MG63 (cell line): ENCODE measurements at regions not wholly inside any gene's neighbourhood (a gene's known extent, or its start where the extent isn't known, plus 50 kb on each side); places are given as distances from the start of the nearest gene placed in this dataset.
A peak's percentile ranks its signal among the peaks of the same experiment; 100 is the strongest.
"Not testable (repeated sequence)": the region's sequence is repeated elsewhere in the genome, so short reads cannot be mapped to it uniquely, and the experiment has no call there.

Source experiments
- DNase-seq: peaks from one replicate; pipeline ENCODE4 v3.0.0-alpha.2; 2020
- H3K27me3 ChIP-seq: fragments of 250-450 bp; sonication (Bioruptor Pico); 2 replicates; pipeline ENCODE4 v1.5.1; 2020; ENCODE audit warnings: mild to moderate bottlenecking, moderate library complexity
- H3K36me3 ChIP-seq: fragments of 250-450 bp; sonication (Bioruptor Pico); 2 replicates; pipeline ENCODE4 v1.5.1; 2020; ENCODE audit warnings: mild to moderate bottlenecking, moderate library complexity
- H3K4me3 ChIP-seq: fragments of 250-450 bp; sonication (Bioruptor Pico); 2 replicates; pipeline ENCODE4 v1.5.1; 2020; ENCODE audit warnings: mild to moderate bottlenecking, moderate library complexity
- H3K9me3 ChIP-seq: fragments of 250-450 bp; sonication (Bioruptor Pico); 2 replicates; pipeline ENCODE4 v1.5.1; 2020; ENCODE audit warnings: mild to moderate bottlenecking, moderate library complexity

GRCh38 chr2:160612266-160612856, 118.8 kb upstream of the RBMS1 start:
- peaks cover 13% of the 10 kb centered on the region for H3K9me3 ChIP-seq
- H3K4me3 ChIP-seq, result no peak overlapping the region
- DNase-seq, result no peak
- no peaks in the 10 kb centered on the region for H3K36me3 ChIP-seq
- H3K27me3 ChIP-seq, result no peaks in the 10 kb centered on the region

- peaks cover 13% of the 10 kb centered on the region for H3K9me3 ChIP-seq
- H3K27me3 ChIP-seq, result no peaks in the 10 kb centered on the region
- H3K4me3 ChIP-seq, result no peak overlapping the region
- no peak for DNase-seq
- H3K36me3 ChIP-seq, result no peaks in the 10 kb centered on the region
Observed at GRCh38 chr2:160613466-160614153, 120.0 kb upstream of the RBMS1 start.

DNA sequence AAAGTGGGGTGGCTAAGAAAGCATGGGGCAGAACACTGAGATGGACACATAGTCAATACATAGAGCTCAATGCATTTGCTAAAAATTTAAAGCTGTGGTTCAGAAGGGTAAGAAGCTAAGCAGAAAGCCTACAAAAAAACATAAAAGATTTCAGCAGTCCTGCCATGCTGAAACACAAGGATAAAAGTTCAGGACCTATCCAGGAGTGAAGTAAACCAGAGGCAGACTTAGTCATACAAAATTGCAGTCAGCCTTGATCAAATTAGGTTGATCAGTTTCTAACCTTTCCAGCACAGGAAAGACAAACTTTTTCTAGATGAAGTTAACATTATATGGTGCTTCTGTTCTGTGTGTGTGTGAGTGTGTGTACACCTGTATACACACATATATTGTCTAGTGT, 120.8 kb upstream of the RBMS1 start:
- peaks cover 13% of the 10 kb centered on the region for H3K9me3 ChIP-seq
- H3K27me3 ChIP-seq, result no peaks in the 10 kb centered on the region
- no peak overlapping the region for H3K4me3 ChIP-seq
- H3K36me3 ChIP-seq, result no peaks in the 10 kb centered on the region
- no peak for DNase-seq

GRCh38 chr2:160615706-160616105, 122.1 kb upstream of the RBMS1 start:
- Histone ChIP-seq H3K36me3 (no peaks in the 10 kb centered on the region), H3K9me3 (peaks cover 13% of the 10 kb centered on the region), H3K27me3 (no peaks in the 10 kb centered on the region), H3K4me3 (no peak overlapping the region)
- no peak for DNase-seq

- H3K4me3 ChIP-seq, result no peak overlapping the region
- H3K36me3 ChIP-seq, result no peaks in the 10 kb centered on the region
- H3K9me3 ChIP-seq, result peaks cover 13% of the 10 kb centered on the region
- no peaks in the 10 kb centered on the region for H3K27me3 ChIP-seq
- DNase-seq, result no peak
Observed at GRCh38 chr2:160616149-160616548, 122.5 kb upstream of the RBMS1 start.

GRCh38 chr2:160621748-160622147, 128.1 kb upstream of the RBMS1 start:
- Histone ChIP-seq H3K27me3 (no peaks in the 10 kb centered on the region), H3K4me3 (no peak overlapping the region), H3K9me3 (no peaks in the 10 kb centered on the region; the same call in 1 of the 2 replicates), H3K36me3 (no peaks in the 10 kb centered on the region)
- no peak for DNase-seq

- H3K36me3 ChIP-seq, H3K9me3 ChIP-seq, H3K4me3 ChIP-seq, DNase-seq, H3K27me3 ChIP-seq: not testable (repeated sequence)
Observed at GRCh38 chr2:160628020-160628637, 134.5 kb upstream of the RBMS1 start.

DNA sequence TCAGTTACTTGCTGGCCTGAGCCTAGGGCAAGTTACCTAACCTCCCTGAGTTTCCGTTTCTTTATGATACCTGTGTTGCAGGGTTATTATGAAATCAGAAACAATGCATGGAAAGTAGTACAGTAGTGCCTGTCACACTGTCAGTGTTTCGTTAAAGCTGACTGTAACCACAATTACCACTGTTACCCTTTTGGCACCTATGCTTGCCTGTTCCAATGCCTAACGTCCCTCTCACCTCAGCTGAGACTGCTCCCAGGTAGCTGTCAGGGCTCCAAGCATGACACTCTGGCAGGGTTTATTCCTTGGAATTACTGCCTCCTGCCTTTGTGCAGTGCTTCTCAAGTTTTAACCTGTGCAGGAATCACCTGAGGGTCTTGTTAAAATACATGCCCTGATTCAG, 135.2 kb upstream of the RBMS1 start:
- Histone ChIP-seq H3K27me3 (no peaks in the 10 kb centered on the region), H3K9me3 (no peaks in the 10 kb centered on the region), H3K4me3 (no peak overlapping the region), H3K36me3 (no peaks in the 10 kb centered on the region)
- DNase-seq, result no peak

- no peaks in the 10 kb centered on the region for H3K36me3 ChIP-seq
- H3K9me3 ChIP-seq, result no peaks in the 10 kb centered on the region
- H3K4me3 ChIP-seq, result no peak overlapping the region
- H3K27me3 ChIP-seq, result no peaks in the 10 kb centered on the region
- DNase-seq, result peak; percentile 73
Observed at GRCh38 chr2:160630801-160631590, 137.4 kb upstream of the RBMS1 start.

GRCh38 chr2:160632084-160632975, 138.7 kb upstream of the RBMS1 start:
- no peaks in the 10 kb centered on the region for H3K36me3 ChIP-seq
- H3K9me3 ChIP-seq, result no peaks in the 10 kb centered on the region
- H3K27me3 ChIP-seq, result no peaks in the 10 kb centered on the region
- DNase-seq, result no peak
- no peak overlapping the region for H3K4me3 ChIP-seq

GRCh38 chr2:160634436-160634835, 140.8 kb upstream of the RBMS1 start:
- Histone ChIP-seq H3K9me3 (peaks cover 2% of the 10 kb centered on the region), H3K27me3 (no peaks in the 10 kb centered on the region), H3K4me3 (no peak overlapping the region), H3K36me3 (no peaks in the 10 kb centered on the region)
- no peak for DNase-seq

- Histone ChIP-seq H3K27me3 (no peaks in the 10 kb centered on the region), H3K36me3 (no peaks in the 10 kb centered on the region), H3K9me3 (peaks cover 6% of the 10 kb centered on the region), H3K4me3 (no peak overlapping the region)
- DNase-seq, result peak; percentile 73
Observed at GRCh38 chr2:160635488-160635887, 141.9 kb upstream of the RBMS1 start.

DNA sequence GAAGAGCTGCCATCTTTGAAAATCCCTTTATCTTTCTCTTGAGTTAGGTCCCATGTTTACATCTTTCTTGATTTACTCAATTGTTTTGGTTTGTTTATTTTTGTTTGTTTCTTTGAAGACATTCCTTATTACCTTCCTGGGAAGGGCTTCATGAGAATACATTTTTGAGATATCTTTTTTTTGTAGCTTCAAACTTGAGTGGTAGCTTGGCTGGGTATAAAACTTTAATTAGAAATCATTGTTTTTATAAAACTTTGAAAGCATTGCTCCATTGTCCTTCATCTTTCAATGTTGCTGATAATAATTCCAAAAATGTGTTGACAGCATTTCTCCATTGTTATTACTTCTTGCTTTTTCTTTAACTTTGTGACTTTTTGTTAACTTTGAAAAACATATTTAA, 145.9 kb upstream of the RBMS1 start:
- H3K36me3 ChIP-seq, result no peaks in the 10 kb centered on the region
- no peak overlapping the region for H3K4me3 ChIP-seq
- H3K27me3 ChIP-seq, result no peaks in the 10 kb centered on the region
- H3K9me3 ChIP-seq, result peaks cover 6% of the 10 kb centered on the region
- DNase-seq, result no peak

- Histone ChIP-seq H3K27me3 (no peaks in the 10 kb centered on the region), H3K4me3 (no peak overlapping the region), H3K36me3 (no peaks in the 10 kb centered on the region), H3K9me3 (no peaks in the 10 kb centered on the region)
- DNase-seq, result no peak
Observed at GRCh38 chr2:160646684-160647444, 153.3 kb upstream of the RBMS1 start.

DNA sequence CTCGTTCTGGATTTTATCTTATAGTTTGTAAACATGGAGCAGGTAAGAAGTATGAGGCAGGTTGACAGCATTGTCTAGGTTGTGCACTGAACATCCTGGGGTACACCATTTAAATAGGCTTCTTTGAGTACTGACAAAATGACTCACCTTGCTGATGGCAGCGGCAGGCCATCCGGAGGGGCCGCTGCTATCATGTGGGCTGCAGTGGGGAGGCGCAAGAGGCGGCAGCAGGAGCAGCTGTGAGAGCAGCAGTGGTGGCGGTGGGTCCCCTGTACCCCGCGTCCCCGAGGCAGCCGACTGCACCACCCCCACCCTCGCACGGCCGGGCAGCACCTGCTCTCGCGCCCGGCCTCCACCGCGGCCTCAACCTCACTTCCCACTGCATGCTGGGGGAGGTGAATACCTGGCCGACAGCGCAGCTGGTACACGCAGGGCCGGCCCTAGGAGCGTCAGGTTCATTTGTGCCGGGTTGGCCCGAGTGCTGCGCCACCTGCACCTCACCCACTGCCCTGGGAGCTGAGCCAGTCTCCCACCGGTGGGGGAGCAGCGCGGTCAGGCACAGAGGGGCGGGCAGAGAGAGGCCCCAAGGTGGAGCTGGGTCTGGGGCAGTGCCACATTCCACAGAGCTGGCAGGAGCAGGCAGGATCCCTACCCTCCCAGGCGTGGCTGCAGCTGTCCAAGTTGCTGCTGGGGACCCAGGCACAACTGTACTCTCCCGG, 154.5 kb upstream of the RBMS1 start:
- no peak overlapping the region for H3K4me3 ChIP-seq
- no peaks in the 10 kb centered on the region for H3K36me3 ChIP-seq
- H3K27me3 ChIP-seq, result no peaks in the 10 kb centered on the region
- no peaks in the 10 kb centered on the region for H3K9me3 ChIP-seq
- DNase-seq, result no peak
